Neural cell (in vitro differentiated cells): ENCODE measurements at regions not wholly inside any gene's neighbourhood (a gene's known extent, or its start where the extent isn't known, plus 50 kb on each side); places are given as distances from the start of the nearest gene placed in this dataset.

Experiments used
- H2AFZ ChIP-seq: fragments of 200-600, 300-800 bp; sonication (generic), shearing (Covaris generic); 2 replicates; pipeline ENCODE4 v1.6.0; 2014; ENCODE audit warnings: low read depth, mild to moderate bottlenecking, antibody characterized with exemption, low read length, moderate library complexity
- H3F3A ChIP-seq: fragments of 200-600 bp; shearing (Covaris generic); 2 replicates; pipeline ENCODE4 v1.6.1; 2016; ENCODE audit warnings: mild to moderate bottlenecking, moderate library complexity, mixed read lengths, antibody characterized with exemption, low read length; ENCODE audit not compliant: insufficient read depth, poor library complexity, severe bottlenecking
- H3K27ac ChIP-seq: fragments of 200-600, 300-800 bp; sonication (generic), shearing (Covaris generic); 2 replicates; pipeline ENCODE4 v1.5.1; 2014; ENCODE audit warnings: mild to moderate bottlenecking, low read length, moderate library complexity
- H3K27me3 ChIP-seq: fragments of 300-800, 200-600 bp; sonication (generic), shearing (Covaris generic); 2 replicates; pipeline ENCODE4 v1.6.0; 2014; ENCODE audit warnings: mild to moderate bottlenecking, low read depth, low read length, moderate library complexity; ENCODE audit not compliant: insufficient read depth
- H3K36me3 ChIP-seq: fragments of 300-800, 200-600 bp; sonication (generic), shearing (Covaris generic); 2 replicates; pipeline ENCODE4 v1.5.1; 2014; ENCODE audit warnings: mild to moderate bottlenecking, antibody characterized with exemption, low read length, moderate library complexity; ENCODE audit not compliant: insufficient read depth
- H3K4me2 ChIP-seq: fragments of 300-800, 200-600 bp; sonication (generic), shearing (Covaris generic); 2 replicates; pipeline ENCODE4 v1.6.0; 2014; ENCODE audit warnings: mild to moderate bottlenecking, low read length
- H3K4me3 ChIP-seq: fragments of 300-800, 200-600 bp; sonication (generic), shearing (Covaris generic); 2 replicates; pipeline ENCODE4 v1.5.1; 2014; ENCODE audit warnings: mild to moderate bottlenecking, low read length, moderate library complexity
- H3K79me2 ChIP-seq: fragments of 200-600 bp; shearing (Covaris generic); replicated peaks from 2 replicates; pipeline ENCODE4 v1.6.0; 2014; ENCODE audit warnings: mild to moderate bottlenecking, low read length, moderate library complexity; ENCODE audit not compliant: insufficient read depth
- H3K9ac ChIP-seq: fragments of 300-800, 200-600 bp; sonication (generic), shearing (Covaris generic); 2 replicates; pipeline ENCODE4 v1.6.1; 2016; ENCODE audit warnings: mild to moderate bottlenecking, low read length, mixed read lengths
- H3K9me2 ChIP-seq: fragments of 200-600 bp; shearing (Covaris generic); 2 replicates; pipeline ENCODE4 v1.6.1; 2016; ENCODE audit warnings: mild to moderate bottlenecking, low read length, mixed read lengths; ENCODE audit not compliant: insufficient read depth
- H3K9me3 ChIP-seq: fragments of 200-600, 300-800 bp; sonication (generic), shearing (Covaris generic); 2 replicates; pipeline ENCODE4 v1.6.1; 2016; ENCODE audit warnings: mild to moderate bottlenecking, mixed run types, low read length, moderate library complexity, mixed read lengths
- H4K20me1 ChIP-seq: fragments of 200-600 bp; shearing (Covaris generic); 2 replicates; pipeline ENCODE4 v1.6.1; 2016; ENCODE audit warnings: mild to moderate bottlenecking, mixed run types; ENCODE audit not compliant: insufficient read depth
- EP300 ChIP-seq: fragments of 450-650 bp; conservative IDR thresholded peaks from 2 replicates; pipeline ENCODE4 v1.6.1; 2014; ENCODE audit warnings: antibody characterized with exemption, mild to moderate bottlenecking, moderate library complexity; ENCODE audit not compliant: poor library complexity, severe bottlenecking
- EZH2 ChIP-seq: fragments of 200-600, 300-800 bp; shearing (Covaris generic), sonication (generic); IDR thresholded peaks from 2 replicates; pipeline ENCODE4 v1.6.1; 2014; ENCODE audit warnings: antibody characterized with exemption, low read length, borderline replicate concordance, mild to moderate bottlenecking; ENCODE audit not compliant: insufficient read depth, poor library complexity, severe bottlenecking
- MXI1 ChIP-seq: fragments of 450-650 bp; conservative IDR thresholded peaks from 2 replicates; pipeline ENCODE4 v1.6.1; 2014; ENCODE audit warnings: antibody characterized with exemption, mild to moderate bottlenecking; ENCODE audit not compliant: poor library complexity, severe bottlenecking
- POLR2AphosphoS5 ChIP-seq: IDR thresholded peaks from 2 replicates; pipeline ENCODE4 v1.6.1; 2012
- RAD21 ChIP-seq: fragments of 450-650 bp; conservative IDR thresholded peaks from 2 replicates; pipeline ENCODE4 v1.6.1; 2014; ENCODE audit warnings: antibody characterized with exemption, mild to moderate bottlenecking, moderate library complexity
- REST ChIP-seq: IDR thresholded peaks from 2 replicates; pipeline ENCODE4 v1.6.1; 2012; ENCODE audit warnings: borderline replicate concordance
- SMC3 ChIP-seq: fragments of 450-650 bp; conservative IDR thresholded peaks from 2 replicates; pipeline ENCODE4 v1.6.1; 2014; ENCODE audit warnings: antibody characterized with exemption, mild to moderate bottlenecking, moderate library complexity; ENCODE audit not compliant: poor library complexity
- TAF1 ChIP-seq: IDR thresholded peaks from 2 replicates; pipeline ENCODE4 v1.6.1; 2012; ENCODE audit warnings: low read depth
- TF ChIP-seq, protein P1 (sequence below): fragments of 450-650 bp; IDR thresholded peaks from 2 replicates; pipeline ENCODE4 v1.5.1; 2014; ENCODE audit warnings: antibody characterized with exemption, mild to moderate bottlenecking, moderate library complexity; ENCODE audit not compliant: poor library complexity, severe bottlenecking

DNA sequence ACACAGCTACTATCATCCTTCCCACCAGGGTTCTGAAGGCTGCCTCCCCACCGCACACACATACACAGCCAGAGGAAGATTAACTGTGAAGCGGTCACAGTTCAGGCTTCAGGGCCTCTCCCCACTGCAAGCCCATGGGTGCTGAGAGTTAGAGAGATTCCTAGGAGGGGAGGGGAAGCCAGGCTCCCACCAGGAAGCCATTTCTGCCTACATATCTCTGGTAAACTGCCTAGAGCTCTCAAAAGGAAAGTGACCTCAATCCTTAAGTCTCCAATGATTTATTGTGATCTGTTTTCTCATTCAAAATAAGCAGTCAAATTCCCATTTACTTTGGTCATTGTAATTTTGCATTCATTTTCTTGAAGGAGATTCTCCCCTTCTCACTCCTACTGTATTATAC lies 141.0 kb upstream of the BNIP2 start:
- no peak overlapping the region for H2AFZ ChIP-seq
- no peak overlapping the region for H3K9ac ChIP-seq
- H3K9me2 ChIP-seq = no peaks in the 10 kb centered on the region
- H3F3A ChIP-seq = no peaks in the 10 kb centered on the region
- H3K27ac ChIP-seq = no peak overlapping the region
- H3K79me2 ChIP-seq = no peaks in the 10 kb centered on the region
- H3K4me2 ChIP-seq = no peak overlapping the region
- H4K20me1 ChIP-seq = no peaks in the 10 kb centered on the region
- H3K9me3 ChIP-seq = no peaks in the 10 kb centered on the region
- no peaks in the 10 kb centered on the region for H3K27me3 ChIP-seq
- H3K4me3 ChIP-seq = no peak overlapping the region
- TF ChIP-seq POLR2AphosphoS5 (no peak), REST (no peak), SMC3 (no peak), RAD21 (no peak), EZH2 (no peak), MXI1 (no peak), EP300 (no peak), TAF1 (no peak)
- TF ChIP-seq, protein P1, sequence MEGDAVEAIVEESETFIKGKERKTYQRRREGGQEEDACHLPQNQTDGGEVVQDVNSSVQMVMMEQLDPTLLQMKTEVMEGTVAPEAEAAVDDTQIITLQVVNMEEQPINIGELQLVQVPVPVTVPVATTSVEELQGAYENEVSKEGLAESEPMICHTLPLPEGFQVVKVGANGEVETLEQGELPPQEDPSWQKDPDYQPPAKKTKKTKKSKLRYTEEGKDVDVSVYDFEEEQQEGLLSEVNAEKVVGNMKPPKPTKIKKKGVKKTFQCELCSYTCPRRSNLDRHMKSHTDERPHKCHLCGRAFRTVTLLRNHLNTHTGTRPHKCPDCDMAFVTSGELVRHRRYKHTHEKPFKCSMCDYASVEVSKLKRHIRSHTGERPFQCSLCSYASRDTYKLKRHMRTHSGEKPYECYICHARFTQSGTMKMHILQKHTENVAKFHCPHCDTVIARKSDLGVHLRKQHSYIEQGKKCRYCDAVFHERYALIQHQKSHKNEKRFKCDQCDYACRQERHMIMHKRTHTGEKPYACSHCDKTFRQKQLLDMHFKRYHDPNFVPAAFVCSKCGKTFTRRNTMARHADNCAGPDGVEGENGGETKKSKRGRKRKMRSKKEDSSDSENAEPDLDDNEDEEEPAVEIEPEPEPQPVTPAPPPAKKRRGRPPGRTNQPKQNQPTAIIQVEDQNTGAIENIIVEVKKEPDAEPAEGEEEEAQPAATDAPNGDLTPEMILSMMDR = no peak
- no peaks in the 10 kb centered on the region for H3K36me3 ChIP-seq

DNA sequence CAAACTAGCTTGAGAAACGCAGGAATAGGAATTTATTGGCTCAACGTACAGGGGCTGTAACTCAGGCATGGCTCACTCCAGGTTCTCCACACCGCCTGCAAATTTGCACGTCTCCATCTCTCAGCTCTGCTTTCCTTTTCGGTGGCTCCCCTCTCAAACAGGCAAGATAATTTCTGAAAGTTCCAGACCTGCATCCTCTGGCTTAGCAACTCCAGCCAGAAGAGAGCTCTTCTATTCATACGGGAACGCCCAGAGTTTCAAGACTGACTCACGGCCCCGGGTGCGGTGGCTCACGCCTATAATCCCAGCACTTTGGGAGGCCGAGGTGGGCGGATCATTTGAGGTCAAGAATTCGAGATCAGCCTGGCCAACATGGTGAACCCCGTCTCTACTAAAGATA lies 139.7 kb upstream of the BNIP2 start:
- Histone ChIP-seq H4K20me1 (no peaks in the 10 kb centered on the region), H3K4me3 (no peak overlapping the region), H3K9me2 (no peaks in the 10 kb centered on the region), H3K79me2 (no peaks in the 10 kb centered on the region), H2AFZ (no peak overlapping the region), H3F3A (no peaks in the 10 kb centered on the region), H3K36me3 (no peaks in the 10 kb centered on the region), H3K9me3 (no peaks in the 10 kb centered on the region), H3K27me3 (no peaks in the 10 kb centered on the region), H3K27ac (no peak overlapping the region), H3K9ac (no peak overlapping the region), H3K4me2 (no peak overlapping the region)
- TF ChIP-seq POLR2AphosphoS5 (no peak), EZH2 (no peak), RAD21 (no peak), TAF1 (no peak), REST (no peak), EP300 (no peak), SMC3 (no peak), MXI1 (no peak)
- TF ChIP-seq, protein P1 = no peak
